SJCRH30 (cell line): ENCODE measurements at regions not wholly inside any gene's neighbourhood (a gene's known extent, or its start where the extent isn't known, plus 50 kb on each side); places are given as distances from the start of the nearest gene placed in this dataset.
A peak's percentile ranks its signal among the peaks of the same experiment; 100 is the strongest.

Source experiments
- DNase-seq, 2 experiments: peaks; one replicate each; pipeline ENCODE4 v3.0.0-alpha.2; 2015 to 2020
- H3K27ac ChIP-seq: fragments of 250-450 bp; sonication (Bioruptor Pico); 2 replicates; pipeline ENCODE4 v1.5.1; 2020; ENCODE audit warnings: mild to moderate bottlenecking, moderate library complexity
- H3K27me3 ChIP-seq: fragments of 250-450 bp; sonication (Bioruptor Pico); 2 replicates; pipeline ENCODE4 v1.5.1; 2020; ENCODE audit warnings: mild to moderate bottlenecking, moderate library complexity
- H3K36me3 ChIP-seq: fragments of 250-450 bp; sonication (Bioruptor Pico); 2 replicates; pipeline ENCODE4 v1.5.1; 2020; ENCODE audit warnings: mild to moderate bottlenecking, moderate library complexity
- H3K4me1 ChIP-seq: fragments of 250-450 bp; sonication (Bioruptor Pico); 2 replicates; pipeline ENCODE4 v1.5.1; 2020; ENCODE audit warnings: mild to moderate bottlenecking, moderate library complexity
- H3K4me3 ChIP-seq: fragments of 250-450 bp; sonication (Bioruptor Pico); 2 replicates; pipeline ENCODE4 v1.5.1; 2020; ENCODE audit warnings: mild to moderate bottlenecking, moderate library complexity
- H3K9me3 ChIP-seq: fragments of 250-450 bp; sonication (Bioruptor Pico); replicated peaks from 2 replicates; pipeline ENCODE4 v1.5.1; 2020; ENCODE audit warnings: mild to moderate bottlenecking, moderate library complexity

- no peaks in the 10 kb centered on the region for H3K9me3 ChIP-seq
- H3K4me1 ChIP-seq = peaks cover 31% of the 10 kb centered on the region
- H3K27ac ChIP-seq = no peak overlapping the region
- H3K4me3 ChIP-seq = no peak overlapping the region
- DNase-seq = peak in 1 of 2 experiments; percentile 19
- H3K36me3 ChIP-seq = no peaks in the 10 kb centered on the region
- H3K27me3 ChIP-seq = no peaks in the 10 kb centered on the region
Observed at GRCh38 chr5:174420651-174421407, 303.6 kb upstream of the MSX2 start.

- Histone ChIP-seq H3K4me1 (peaks cover 37% of the 10 kb centered on the region), H3K27me3 (no peaks in the 10 kb centered on the region), H3K4me3 (no peak overlapping the region), H3K36me3 (no peaks in the 10 kb centered on the region), H3K27ac (no peak overlapping the region), H3K9me3 (no peaks in the 10 kb centered on the region)
- DNase-seq = peak in 1 of 2 experiments; percentile 17
Observed at GRCh38 chr5:174421408-174421805, 303.0 kb upstream of the MSX2 start.

- no peaks in the 10 kb centered on the region for H3K9me3 ChIP-seq
- DNase-seq = peak; percentile 88 to 94
- no peaks in the 10 kb centered on the region for H3K36me3 ChIP-seq
- no peaks in the 10 kb centered on the region for H3K27me3 ChIP-seq
- H3K4me3 ChIP-seq = peak overlapping the region; percentile 27
- peaks cover 49% of the 10 kb centered on the region for H3K4me1 ChIP-seq
- H3K27ac ChIP-seq = peak overlapping the region; percentile 76
Observed at GRCh38 chr5:174423558-174423957, 300.8 kb upstream of the MSX2 start.

DNA sequence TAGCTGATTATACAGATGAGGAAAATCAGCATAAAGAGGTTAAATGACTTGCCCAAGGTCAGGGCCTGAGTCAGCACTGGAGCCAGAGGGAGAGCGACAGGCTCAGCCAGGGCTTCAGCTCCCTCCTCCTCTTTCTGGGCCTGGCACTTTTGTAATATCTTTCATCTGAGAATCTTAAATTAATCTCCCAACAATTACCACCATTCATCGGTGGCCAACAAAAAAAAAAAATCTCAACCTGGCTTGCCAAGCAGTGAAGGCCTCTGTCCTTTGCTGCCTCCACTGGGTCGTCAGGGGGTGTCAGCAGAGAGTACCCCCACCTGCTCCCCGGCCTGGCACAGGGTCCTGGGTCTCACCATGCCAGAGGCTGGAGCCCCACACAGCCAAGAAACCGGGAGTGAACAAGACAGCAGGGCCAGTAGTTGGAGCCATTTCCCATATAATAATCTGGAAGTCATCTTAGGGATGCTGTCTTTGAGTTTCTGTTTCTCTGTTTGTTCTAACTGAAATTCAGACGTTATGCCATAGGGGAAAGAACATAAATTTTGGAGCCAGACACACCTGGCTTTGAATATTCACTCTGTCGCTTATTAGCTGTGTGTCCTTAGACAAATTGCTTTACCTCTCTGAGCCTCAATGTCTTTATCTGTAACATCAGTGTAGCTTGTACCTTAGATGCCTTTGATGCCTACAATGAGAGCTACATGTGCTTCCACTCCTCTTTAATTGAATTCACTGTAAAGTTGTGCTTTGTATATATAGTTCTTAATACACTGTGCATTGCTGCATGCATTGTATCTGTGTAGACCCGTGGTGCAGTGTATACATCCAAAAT, 299.9 kb upstream of the MSX2 start:
- no peaks in the 10 kb centered on the region for H3K9me3 ChIP-seq
- H3K27me3 ChIP-seq = no peaks in the 10 kb centered on the region
- peak overlapping the region; percentile 27; the same call in 1 of the 2 replicates for H3K4me3 ChIP-seq
- H3K36me3 ChIP-seq = no peaks in the 10 kb centered on the region
- DNase-seq = peak; percentile 41 to 60
- H3K27ac ChIP-seq = peak overlapping the region; percentile 76
- H3K4me1 ChIP-seq = peaks cover 49% of the 10 kb centered on the region

DNA sequence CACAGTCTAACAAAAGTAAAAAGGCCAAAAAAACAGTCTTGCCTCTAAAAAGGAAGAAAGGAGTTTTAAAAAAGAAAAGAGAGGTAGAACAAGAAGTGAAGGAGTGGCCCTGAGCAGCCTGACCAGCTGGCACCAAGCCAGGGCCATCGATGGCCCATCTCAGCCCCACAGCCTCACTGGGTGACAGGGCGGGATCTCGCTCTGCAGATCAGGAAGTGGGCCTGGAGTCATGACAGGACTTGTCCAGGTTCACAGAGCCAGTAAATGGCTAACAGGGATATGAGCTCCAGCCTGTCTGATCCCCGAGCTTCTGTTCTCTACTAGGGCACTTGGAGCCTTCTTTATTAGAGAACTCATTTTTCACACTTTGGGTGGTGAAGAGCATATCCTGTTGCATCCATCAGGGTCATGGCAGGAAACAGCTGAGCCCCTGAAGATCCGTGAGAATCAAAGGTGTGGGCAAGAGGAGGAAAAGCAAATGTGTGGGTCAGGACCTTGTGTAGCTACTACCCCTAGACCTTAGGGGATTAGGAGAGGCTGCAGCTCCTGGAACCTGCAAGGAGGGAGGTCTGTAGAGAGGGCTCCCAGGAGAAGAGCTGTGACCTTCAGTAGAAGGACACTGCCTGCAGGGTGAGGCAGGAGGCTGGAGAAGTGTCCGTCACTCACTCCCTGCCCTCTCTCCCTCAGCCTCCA, 299.0 kb upstream of the MSX2 start:
- Histone ChIP-seq H3K4me3 (no peak overlapping the region), H3K36me3 (no peaks in the 10 kb centered on the region), H3K4me1 (peaks cover 49% of the 10 kb centered on the region), H3K9me3 (no peaks in the 10 kb centered on the region), H3K27ac (peak overlapping the region; percentile 28; the same call in 1 of the 2 replicates), H3K27me3 (no peaks in the 10 kb centered on the region)
- DNase-seq = peak; percentile 38 to 68

- Histone ChIP-seq H3K4me3 (no peak overlapping the region), H3K9me3 (no peaks in the 10 kb centered on the region), H3K27ac (no peak overlapping the region), H3K27me3 (no peaks in the 10 kb centered on the region), H3K36me3 (no peaks in the 10 kb centered on the region), H3K4me1 (peaks cover 49% of the 10 kb centered on the region)
- peak; percentile 13 to 43 for DNase-seq
Observed at GRCh38 chr5:174425964-174426290, 298.5 kb upstream of the MSX2 start.

DNA sequence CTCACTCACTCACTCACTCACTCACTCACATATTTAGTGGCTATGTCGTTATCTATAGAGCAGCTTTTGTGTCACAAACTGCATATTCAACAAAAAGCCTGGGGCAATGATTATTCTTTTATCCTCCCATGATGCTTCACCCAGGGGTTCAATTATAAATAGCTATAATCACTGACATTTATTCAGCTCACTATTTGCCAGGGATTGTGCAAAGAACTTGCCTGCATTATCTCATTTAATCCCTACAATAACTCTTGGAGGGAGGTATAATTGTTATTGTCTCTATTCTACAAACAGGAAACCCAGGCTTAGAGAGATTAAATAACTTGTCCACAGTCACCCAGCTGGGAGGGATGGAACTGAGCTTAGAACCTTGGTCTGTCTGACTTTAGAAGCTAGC, 298.0 kb upstream of the MSX2 start:
- peaks cover 49% of the 10 kb centered on the region for H3K4me1 ChIP-seq
- H3K4me3 ChIP-seq = no peak overlapping the region
- no peaks in the 10 kb centered on the region for H3K9me3 ChIP-seq
- peak in 1 of 2 experiments; percentile 39 for DNase-seq
- no peak overlapping the region for H3K27ac ChIP-seq
- no peaks in the 10 kb centered on the region for H3K36me3 ChIP-seq
- no peaks in the 10 kb centered on the region for H3K27me3 ChIP-seq

DNA sequence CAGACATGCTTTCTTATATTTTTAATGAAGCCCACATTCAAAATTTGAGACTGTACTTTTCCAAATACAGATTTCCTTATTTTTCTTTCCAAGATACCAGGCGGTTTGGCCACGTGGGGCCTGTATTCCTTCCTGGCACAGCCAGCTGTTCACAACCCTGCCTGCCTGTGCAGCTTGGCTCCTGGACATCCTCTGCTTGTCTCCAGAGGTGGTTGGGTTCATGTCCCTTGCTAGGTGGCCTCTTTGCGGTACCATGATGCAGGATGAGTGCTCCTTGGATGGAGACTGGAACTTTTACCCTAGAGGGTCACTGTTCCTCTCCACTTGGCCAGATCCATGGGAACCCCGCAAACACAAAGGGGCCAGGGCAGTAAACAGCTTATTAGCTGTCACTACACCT, 297.5 kb upstream of the MSX2 start:
- no peaks in the 10 kb centered on the region for H3K9me3 ChIP-seq
- no peak overlapping the region for H3K27ac ChIP-seq
- no peak overlapping the region for H3K4me3 ChIP-seq
- peaks cover 49% of the 10 kb centered on the region for H3K4me1 ChIP-seq
- DNase-seq = peak in 1 of 2 experiments; percentile 21
- no peaks in the 10 kb centered on the region for H3K27me3 ChIP-seq
- H3K36me3 ChIP-seq = no peaks in the 10 kb centered on the region

GRCh38 chr5:174427304-174427703, 297.1 kb upstream of the MSX2 start:
- H3K9me3 ChIP-seq = no peaks in the 10 kb centered on the region
- no peak for DNase-seq
- no peaks in the 10 kb centered on the region for H3K27me3 ChIP-seq
- no peaks in the 10 kb centered on the region for H3K36me3 ChIP-seq
- H3K27ac ChIP-seq = no peak overlapping the region
- H3K4me3 ChIP-seq = no peak overlapping the region
- H3K4me1 ChIP-seq = peaks cover 49% of the 10 kb centered on the region

DNA sequence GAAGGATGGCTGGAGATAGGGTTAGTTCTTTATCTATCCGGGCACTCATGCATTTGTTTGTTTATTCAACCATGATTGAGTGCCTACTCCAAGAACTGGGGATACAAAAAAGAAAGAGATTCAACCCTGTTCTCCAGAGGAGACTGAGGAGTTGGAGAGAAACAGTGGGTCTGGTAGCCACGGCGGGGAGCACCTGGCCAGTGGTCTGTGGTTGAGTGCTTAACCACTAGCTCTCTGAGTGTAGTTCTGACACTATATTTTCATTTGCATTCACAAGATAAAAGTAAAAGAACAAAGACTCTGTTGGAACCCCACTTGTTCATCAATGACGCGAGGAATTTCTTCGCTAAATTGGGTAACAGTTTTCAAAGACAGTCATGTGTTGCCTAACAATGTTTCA, 295.5 kb upstream of the MSX2 start:
- no peak overlapping the region for H3K27ac ChIP-seq
- no peaks in the 10 kb centered on the region for H3K9me3 ChIP-seq
- no peaks in the 10 kb centered on the region for H3K36me3 ChIP-seq
- no peak for DNase-seq
- H3K27me3 ChIP-seq = no peaks in the 10 kb centered on the region
- H3K4me3 ChIP-seq = no peak overlapping the region
- peaks cover 37% of the 10 kb centered on the region for H3K4me1 ChIP-seq

- no peak for DNase-seq
- no peaks in the 10 kb centered on the region for H3K9me3 ChIP-seq
Observed at GRCh38 chr5:174430940-174431339, 293.4 kb upstream of the MSX2 start.

DNA sequence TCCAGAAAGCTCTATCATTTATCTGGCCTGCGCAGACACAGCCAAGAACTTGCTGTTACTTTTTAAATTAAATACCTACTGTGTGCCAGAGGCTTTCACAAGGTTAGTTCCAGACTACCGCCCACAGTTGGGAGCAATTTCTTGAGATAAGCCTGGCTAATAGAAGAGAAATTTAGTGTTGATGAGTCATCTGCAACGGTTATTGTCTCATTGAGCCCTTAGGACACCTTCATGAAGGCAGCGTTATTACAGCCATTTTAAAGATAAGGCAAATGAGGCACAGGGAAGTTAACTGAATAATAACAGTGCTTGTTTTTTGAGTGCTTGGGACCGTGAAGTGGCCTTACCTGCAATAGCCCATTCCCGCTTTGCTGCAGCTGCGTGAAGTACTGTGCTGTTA, 292.9 kb upstream of the MSX2 start:
- Histone ChIP-seq H3K4me3 (no peak overlapping the region), H3K9me3 (no peaks in the 10 kb centered on the region), H3K36me3 (no peaks in the 10 kb centered on the region), H3K4me1 (peaks cover 13% of the 10 kb centered on the region), H3K27ac (no peak overlapping the region), H3K27me3 (no peaks in the 10 kb centered on the region)
- no peak for DNase-seq

More at GRCh38 chr5:174430940-174431339, 293.4 kb upstream of the MSX2 start:
- H3K27ac ChIP-seq = no peak overlapping the region
- no peaks in the 10 kb centered on the region for H3K27me3 ChIP-seq
- no peaks in the 10 kb centered on the region for H3K36me3 ChIP-seq
- peaks cover 17% of the 10 kb centered on the region for H3K4me1 ChIP-seq
- no peak overlapping the region for H3K4me3 ChIP-seq

GRCh38 chr5:174433098-174433497, 291.3 kb upstream of the MSX2 start:
- Histone ChIP-seq H3K27ac (no peak overlapping the region), H3K4me3 (no peak overlapping the region), H3K36me3 (no peaks in the 10 kb centered on the region), H3K9me3 (no peaks in the 10 kb centered on the region), H3K27me3 (no peaks in the 10 kb centered on the region), H3K4me1 (peaks cover 9% of the 10 kb centered on the region)
- no peak for DNase-seq

DNA sequence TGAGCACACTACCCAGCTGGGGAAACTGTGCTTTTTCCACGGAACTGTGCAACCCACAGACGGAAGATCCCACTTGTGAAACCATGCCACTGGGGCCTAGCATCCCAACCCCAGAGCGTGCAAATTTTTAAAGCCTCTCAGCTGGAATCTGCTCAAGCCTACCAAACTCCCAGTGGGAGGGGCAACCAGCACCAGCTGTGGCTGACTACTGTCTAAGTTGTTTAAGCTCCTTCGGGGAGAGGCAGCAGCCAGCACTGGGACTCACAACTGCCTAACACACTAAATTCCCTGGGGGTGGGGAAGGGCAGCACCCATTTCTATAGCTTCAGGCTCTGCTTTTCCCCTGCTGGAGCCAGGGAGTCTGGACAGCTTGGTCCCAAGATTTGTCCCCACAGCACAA, 287.6 kb upstream of the MSX2 start:
- no peaks in the 10 kb centered on the region for H3K36me3 ChIP-seq
- no peak overlapping the region for H3K4me3 ChIP-seq

More for the DNA sequence above, 287.6 kb upstream of the MSX2 start:
- H3K27ac ChIP-seq = peak overlapping the region; percentile 30
- no peaks in the 10 kb centered on the region for H3K27me3 ChIP-seq
- peaks cover 9% of the 10 kb centered on the region for H3K4me1 ChIP-seq
- peak; percentile 71 to 79 for DNase-seq
- no peaks in the 10 kb centered on the region for H3K9me3 ChIP-seq
